GM21723 (cell line): ENCODE measurements at regions not wholly inside any gene's neighbourhood (a gene's known extent, or its start where the extent isn't known, plus 50 kb on each side); places are given as distances from the start of the nearest gene placed in this dataset.
"Not testable (repeated sequence)": the region's sequence is repeated elsewhere in the genome, so short reads cannot be mapped to it uniquely, and the experiment has no call there.

Experiments used
- ATAC-seq: cut with Tn5 transposase; IDR thresholded peaks from one replicate; pipeline ENCODE4 v1.9.1; 2021; ENCODE audit warnings: mild to moderate bottlenecking, moderate library complexity; ENCODE audit not compliant: unreplicated experiment

GRCh38 chr2:23027396-23027795 lies 357.6 kb upstream of the KLHL29 start:
- ATAC-seq: no peak

GRCh38 chr2:23028106-23028505 lies 356.9 kb upstream of the KLHL29 start:
- ATAC-seq: no peak

GRCh38 chr2:23029111-23029510 lies 355.9 kb upstream of the KLHL29 start:
- ATAC-seq: no peak

- no peak for ATAC-seq
These were observed 355.0 kb upstream of the KLHL29 start for GRCh38 chr2:23029951-23030350.

- ATAC-seq: no peak
These were observed 350.0 kb upstream of the KLHL29 start for GRCh38 chr2:23034996-23035395.

GRCh38 chr2:23036629-23037028 lies 348.4 kb upstream of the KLHL29 start:
- ATAC-seq: no peak

GRCh38 chr2:23037596-23037995 lies 347.4 kb upstream of the KLHL29 start:
- ATAC-seq: no peak

- no peak for ATAC-seq
These were observed 343.5 kb upstream of the KLHL29 start for GRCh38 chr2:23041443-23041842.

GRCh38 chr2:23042216-23042906 lies 342.6 kb upstream of the KLHL29 start:
- ATAC-seq: no peak

- ATAC-seq: no peak
These were observed 334.6 kb upstream of the KLHL29 start for GRCh38 chr2:23050388-23050787.

- ATAC-seq: no peak
These were observed 331.4 kb upstream of the KLHL29 start for GRCh38 chr2:23053601-23054000.

- ATAC-seq: no peak
These were observed 329.7 kb upstream of the KLHL29 start for GRCh38 chr2:23055251-23055650.

- ATAC-seq: not testable (repeated sequence)
These were observed 328.1 kb upstream of the KLHL29 start for GRCh38 chr2:23056846-23057245.

GRCh38 chr2:23058435-23058834 lies 326.5 kb upstream of the KLHL29 start:
- no peak for ATAC-seq

- ATAC-seq: no peak
These were observed 319.8 kb upstream of the KLHL29 start for GRCh38 chr2:23065210-23065609.

- no peak for ATAC-seq
These were observed 319.0 kb upstream of the KLHL29 start for GRCh38 chr2:23065936-23066335.

- no peak for ATAC-seq
These were observed 318.3 kb upstream of the KLHL29 start for GRCh38 chr2:23066686-23067085.

GRCh38 chr2:23069156-23069555 lies 315.8 kb upstream of the KLHL29 start:
- no peak for ATAC-seq

- ATAC-seq: no peak
These were observed 315.1 kb upstream of the KLHL29 start for GRCh38 chr2:23069923-23070322.

GRCh38 chr2:23073056-23073455 lies 311.9 kb upstream of the KLHL29 start:
- no peak for ATAC-seq

- no peak for ATAC-seq
These were observed 311.3 kb upstream of the KLHL29 start for GRCh38 chr2:23073671-23074070.

- no peak for ATAC-seq
These were observed 307.4 kb upstream of the KLHL29 start for GRCh38 chr2:23077596-23077995.

GRCh38 chr2:23078784-23079434 lies 306.1 kb upstream of the KLHL29 start:
- no peak for ATAC-seq
